Progenitor cell of endocrine pancreas (in vitro differentiated cells): ENCODE measurements at regions not wholly inside any gene's neighbourhood (a gene's known extent, or its start where the extent isn't known, plus 50 kb on each side); places are given as distances from the start of the nearest gene placed in this dataset.

ENCODE experiments used
- DNase-seq: peaks from one replicate; pipeline ENCODE4 v3.0.0; 2021; ENCODE audit warnings: low spot score; ENCODE audit not compliant: unreplicated experiment
- H3K27ac Mint-ChIP-seq: 2 replicates; pipeline ENCODE4 v1.8.0; 2021; ENCODE audit warnings: mild to moderate bottlenecking, moderate library complexity, mixed read lengths
- H3K27me3 Mint-ChIP-seq: 2 replicates; pipeline ENCODE4 v1.8.0; 2021; ENCODE audit warnings: mixed read lengths
- H3K36me3 Mint-ChIP-seq: 2 replicates; pipeline ENCODE4 v1.8.0; 2022; ENCODE audit warnings: mixed read lengths; ENCODE audit not compliant: insufficient read depth
- H3K4me1 Mint-ChIP-seq: 2 replicates; pipeline ENCODE4 v1.8.0; 2021; ENCODE audit warnings: low read depth, mixed read lengths
- H3K4me3 Mint-ChIP-seq: 2 replicates; pipeline ENCODE4 v1.8.0; 2021; ENCODE audit warnings: low read depth, mild to moderate bottlenecking, moderate library complexity, mixed read lengths
- H3K9me3 Mint-ChIP-seq: 2 replicates; pipeline ENCODE4 v1.8.0; 2021; ENCODE audit warnings: low read depth, mixed read lengths
- CTCF ChIP-seq: fragments of 200-600 bp; sonication (generic); IDR thresholded peaks from one replicate; pipeline ENCODE4 v1.5.0; 2021; ENCODE audit warnings: antibody characterized with exemption, mild to moderate bottlenecking; ENCODE audit not compliant: unreplicated experiment

- no peak for TF ChIP-seq CTCF
- Mint-ChIP-seq H3K4me1 (no peaks in the 10 kb centered on the region), H3K36me3 (no peaks in the 10 kb centered on the region), H3K27ac (no peak overlapping the region), H3K27me3 (no peaks in the 10 kb centered on the region), H3K9me3 (peaks cover 14% of the 10 kb centered on the region), H3K4me3 (no peak overlapping the region)
- no peak for DNase-seq
Measured at GRCh38 chr9:14967450-14968321, 57.5 kb upstream of the FREM1 start.

GRCh38 chr9:14962193-14962882, 52.1 kb upstream of the FREM1 start:
- no peak for TF ChIP-seq CTCF
- Mint-ChIP-seq H3K9me3 (peaks cover 4% of the 10 kb centered on the region), H3K36me3 (peaks cover 1% of the 10 kb centered on the region), H3K4me3 (no peak overlapping the region), H3K27me3 (no peaks in the 10 kb centered on the region), H3K27ac (no peak overlapping the region), H3K4me1 (peaks cover 2% of the 10 kb centered on the region)
- DNase-seq = no peak

GRCh38 chr9:14961372-14962068, 51.3 kb upstream of the FREM1 start:
- no peaks in the 10 kb centered on the region for H3K27me3 Mint-ChIP-seq
- DNase-seq = no peak
- peaks cover 4% of the 10 kb centered on the region for H3K9me3 Mint-ChIP-seq
- H3K4me1 Mint-ChIP-seq = peaks cover 2% of the 10 kb centered on the region
- TF ChIP-seq CTCF = no peak
- H3K4me3 Mint-ChIP-seq = no peak overlapping the region
- peaks cover 1% of the 10 kb centered on the region for H3K36me3 Mint-ChIP-seq
- no peak overlapping the region for H3K27ac Mint-ChIP-seq

GRCh38 chr9:14960881-14961280, 50.7 kb upstream of the FREM1 start:
- DNase-seq = no peak
- Mint-ChIP-seq H3K4me1 (peaks cover 2% of the 10 kb centered on the region), H3K9me3 (peaks cover 4% of the 10 kb centered on the region), H3K27me3 (no peaks in the 10 kb centered on the region), H3K27ac (no peak overlapping the region), H3K36me3 (peaks cover 1% of the 10 kb centered on the region), H3K4me3 (no peak overlapping the region)
- TF ChIP-seq CTCF = no peak
